ENCODE measurements at regions not wholly inside any gene's neighbourhood (a gene's known extent, or its start where the extent isn't known, plus 50 kb on each side); places are given as distances from the start of the nearest gene placed in this dataset.

DNA sequence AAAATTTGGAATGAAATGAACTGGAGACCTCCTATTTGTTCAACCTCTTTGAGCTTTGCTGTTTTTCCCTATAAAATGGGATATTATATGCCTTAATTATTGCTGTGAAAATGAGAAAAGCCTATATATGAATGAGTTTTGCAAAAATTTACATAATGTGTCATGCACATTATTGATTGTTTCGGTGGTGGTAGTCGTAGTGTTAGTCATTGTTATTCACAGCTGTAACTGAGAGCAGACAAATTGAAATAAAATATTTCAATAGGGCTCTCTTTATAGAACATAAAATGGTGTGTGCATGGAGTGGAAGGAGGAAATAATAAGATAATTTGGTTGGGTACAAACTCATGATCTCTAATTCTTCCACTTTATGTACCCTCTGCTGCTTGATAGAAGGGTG is 153.7 kb upstream of the GADL1 start:
- H3K79me2 ChIP-seq (ENCODE audit: insufficient read depth, low read length): no peaks in the 10 kb centered on the region
- POLR2A ChIA-PET: no interaction called here
- no peak overlapping the region for H3K4me2 ChIP-seq (ENCODE audit: low read depth, low read length)
- 4% methylated on average over 2 of the region's 2 CpGs for WGBS (ENCODE audit: low lambda C conversion rate)
- ATAC-seq (no peak), FAIRE-seq (no peak), DNase-seq (ENCODE audit: low spot score) (no peak)
- H3K4me3 ChIP-seq (replicated peaks in 1 of 3; ENCODE audit: insufficient read depth in 1 of 3, low read depth in 2 of 3, low read length in 3 of 3): no peak overlapping the region
- H4K20me1 ChIP-seq (ENCODE audit: insufficient read depth, low read length): no peaks in the 10 kb centered on the region
- no peaks in the 10 kb centered on the region for H3K36me3 ChIP-seq (replicated peaks in 1 of 2; ENCODE audit: control insufficient read depth in 1 of 2, insufficient read depth in 2 of 2, low read length in 2 of 2)
- H3K27ac ChIP-seq (ENCODE audit: extremely low read length, insufficient read depth, low read length): no peak overlapping the region
- TF ChIP-seq ZBTB38 (CRISPR knock-in tag; IDR thresholded peaks at IDR 0.05) (no peak), ZNF207 (IDR thresholded peaks at IDR 0.05; ENCODE audit: borderline replicate concordance) (no peak), ZFP90 (CRISPR knock-in tag; IDR thresholded peaks at IDR 0.05; ENCODE audit: borderline replicate concordance) (no peak), ZNF335 (CRISPR knock-in tag; IDR thresholded peaks at IDR 0.05) (no peak), CREB1 (IDR thresholded peaks at IDR 0.05) (no peak), CREB1 (CRISPR knock-in tag; IDR thresholded peaks at IDR 0.05) (no peak), MYNN (CRISPR knock-in tag; IDR thresholded peaks at IDR 0.05; ENCODE audit: low read depth) (no peak), NR2F2 (IDR thresholded peaks at IDR 0.05; ENCODE audit: borderline replicate concordance, low read depth) (no peak), ZNF234 (CRISPR knock-in tag; conservative IDR thresholded peaks at IDR 0.05) (no peak), MEIS1 (CRISPR knock-in tag; IDR thresholded peaks at IDR 0.05; ENCODE audit: borderline replicate concordance) (no peak), ZNF766 (CRISPR knock-in tag; IDR thresholded peaks at IDR 0.05; ENCODE audit: borderline replicate concordance) (no peak)
- in situ Hi-C loops (cut with HindIII; ENCODE audit: extremely low pct_ligation_motif_present, low pct_unique_long_range_greater_than_20kb): no loop called here
- H3K4me1 ChIP-seq (ENCODE audit: insufficient read depth, low read length): no peaks in the 10 kb centered on the region
- no TSS peak for BruUV-seq (replicated peaks)
- H3K27me3 ChIP-seq (ENCODE audit: control insufficient read depth in 1 of 2, insufficient read depth in 2 of 2, low read length in 2 of 2): no peaks in the 10 kb centered on the region; a peak in 1 of 5 replicates
- H2AFZ ChIP-seq (ENCODE audit: low read length): no peak overlapping the region
- no peaks in the 10 kb centered on the region for H3K9me3 ChIP-seq (ENCODE audit: low read length)
- CTCF ChIA-PET (ENCODE audit: low intra/inter-chr PET ratio, low total read pairs): no interaction called here
- intact Hi-C loops (cut with micrococcal nuclease; ENCODE audit: unreplicated experiment): loop anchor here (5.0 kb wide), 1 partner anchor 1921 kb away; no protein-coding TSS in a partner anchor
- H3K9ac ChIP-seq (ENCODE audit: insufficient read depth, low read depth, low read length): no peak overlapping the region

DNA sequence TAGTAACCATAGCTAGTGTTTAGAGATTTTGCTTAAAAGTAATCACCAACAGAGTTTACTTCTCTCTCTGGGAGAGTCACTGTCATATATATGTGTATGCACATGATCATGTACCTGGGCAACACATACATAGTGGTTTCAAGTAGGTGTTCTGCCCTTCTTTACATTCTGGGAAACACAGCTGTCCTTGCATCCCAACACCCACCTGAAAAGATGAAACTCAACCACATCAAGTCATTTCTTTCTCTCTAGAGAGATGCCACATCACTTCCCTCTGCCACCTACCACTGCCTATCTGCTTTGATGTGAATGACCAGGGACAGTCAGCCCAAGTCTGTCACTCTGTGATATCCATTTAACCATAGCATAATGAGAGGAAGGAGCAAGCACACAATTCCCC is 155.8 kb upstream of the GADL1 start:
- no peak for FAIRE-seq
- no peak overlapping the region for H3K9ac ChIP-seq (ENCODE audit: insufficient read depth, low read depth, low read length)
- TF ChIP-seq IRF2 (CRISPR knock-in tag; IDR thresholded peaks at IDR 0.05) (no peak), FOXM1 (CRISPR knock-in tag; IDR thresholded peaks at IDR 0.05) (no peak), BRD4 (CRISPR knock-in tag; IDR thresholded peaks at IDR 0.05) (no peak), EED (CRISPR knock-in tag; IDR thresholded peaks at IDR 0.05) (no peak), ZNF589 (CRISPR knock-in tag; conservative IDR thresholded peaks at IDR 0.05) (no peak), HNRNPK (IDR thresholded peaks at IDR 0.05; ENCODE audit: low read depth, low read length, poor library complexity, severe bottlenecking) (no peak), ZNF614 (CRISPR knock-in tag; IDR thresholded peaks at IDR 0.05; ENCODE audit: borderline replicate concordance) (no peak), RAD51 (IDR thresholded peaks at IDR 0.05; ENCODE audit: borderline replicate concordance) (no peak), TCF7L2 (IDR thresholded peaks at IDR 0.05; ENCODE audit: low read depth, low read length) (no peak), ZBTB44 (CRISPR knock-in tag; IDR thresholded peaks at IDR 0.05) (no peak), POGZ (CRISPR knock-in tag; IDR thresholded peaks at IDR 0.05) (no peak), BHLHE40 (IDR thresholded peaks at IDR 0.05; ENCODE audit: low read length) (no peak)

More for the DNA sequence above, 155.8 kb upstream of the GADL1 start:
- Histone ChIP-seq H3K4me2 (ENCODE audit: low read depth, low read length) (no peak overlapping the region), H4K20me1 (ENCODE audit: insufficient read depth, low read length) (no peaks in the 10 kb centered on the region), H3K27me3 (ENCODE audit: control insufficient read depth in 1 of 2, insufficient read depth in 2 of 2, low read length in 2 of 2) (no peaks in the 10 kb centered on the region; a peak in 1 of 5 replicates), H3K4me1 (ENCODE audit: insufficient read depth, low read length) (no peaks in the 10 kb centered on the region), H2AFZ (ENCODE audit: low read length) (no peak overlapping the region), H3K27ac (ENCODE audit: extremely low read length, insufficient read depth, low read length) (no peak overlapping the region), H3K4me3 (replicated peaks in 1 of 3; ENCODE audit: insufficient read depth in 1 of 3, low read depth in 2 of 3, low read length in 3 of 3) (no peak overlapping the region), H3K36me3 (replicated peaks in 1 of 2; ENCODE audit: control insufficient read depth in 1 of 2, insufficient read depth in 2 of 2, low read length in 2 of 2) (no peaks in the 10 kb centered on the region), H3K79me2 (ENCODE audit: insufficient read depth, low read length) (no peaks in the 10 kb centered on the region), H3K9me3 (ENCODE audit: low read length) (no peaks in the 10 kb centered on the region)
- intact Hi-C loops (cut with micrococcal nuclease; ENCODE audit: unreplicated experiment) (no loop called here), in situ Hi-C loops (cut with HindIII; ENCODE audit: extremely low pct_ligation_motif_present, low pct_unique_long_range_greater_than_20kb) (no loop called here)
- ATAC-seq: no peak
- DNase-seq (ENCODE audit: low spot score): no peak
- ChIA-PET CTCF (ENCODE audit: low intra/inter-chr PET ratio, low total read pairs) (no interaction called here), POLR2A (no interaction called here)
- BruUV-seq (replicated peaks): no TSS peak

Data from HepG2 (cell line).